RPMI8226 (cell line): ENCODE measurements at regions not wholly inside any gene's neighbourhood (a gene's known extent, or its start where the extent isn't known, plus 50 kb on each side); places are given as distances from the start of the nearest gene placed in this dataset.
"Not testable (repeated sequence)": the region's sequence is repeated elsewhere in the genome, so short reads cannot be mapped to it uniquely, and the experiment has no call there.

Source experiments
- DNase-seq: peaks from one replicate; pipeline ENCODE4 v3.0.0-alpha.2; 2015

GRCh38 chrX:437661-438390 is 51.1 kb upstream of the PPP2R3B start:
- DNase-seq, result peak; percentile 45

GRCh38 chrX:439241-439640 is 52.5 kb upstream of the PPP2R3B start:
- DNase-seq, result no peak

GRCh38 chrX:439719-440118 is 53.0 kb upstream of the PPP2R3B start:
- DNase-seq, result no peak

- no peak for DNase-seq
Measured at GRCh38 chrX:440636-441035, 53.9 kb upstream of the PPP2R3B start.

- DNase-seq, result no peak
Measured at GRCh38 chrX:443536-444210, 57.0 kb upstream of the PPP2R3B start.

- peak; percentile 32 for DNase-seq
Measured at GRCh38 chrX:444305-444704, 57.6 kb upstream of the PPP2R3B start.

GRCh38 chrX:445727-446126 is 59.0 kb upstream of the PPP2R3B start:
- DNase-seq, result no peak

- DNase-seq, result no peak
Measured at GRCh38 chrX:446245-446644, 59.5 kb upstream of the PPP2R3B start.

GRCh38 chrX:447052-447451 is 60.3 kb upstream of the PPP2R3B start:
- DNase-seq, result no peak

- DNase-seq, result not testable (repeated sequence)
Measured at GRCh38 chrX:451750-452149, 65.0 kb upstream of the PPP2R3B start.

- DNase-seq, result no peak
Measured at GRCh38 chrX:452598-452997, 65.9 kb upstream of the PPP2R3B start.

GRCh38 chrX:454514-454913 is 67.8 kb upstream of the PPP2R3B start:
- DNase-seq, result not testable (repeated sequence)

GRCh38 chrX:455199-455598 is 68.5 kb upstream of the PPP2R3B start:
- DNase-seq, result no peak

- DNase-seq, result no peak
Measured at GRCh38 chrX:455673-456072, 69.0 kb upstream of the PPP2R3B start.

GRCh38 chrX:456146-456545 is 69.4 kb upstream of the PPP2R3B start:
- DNase-seq, result no peak

- no peak for DNase-seq
Measured at GRCh38 chrX:456551-457291, 70.0 kb upstream of the PPP2R3B start.

GRCh38 chrX:457292-457679 is 70.6 kb upstream of the PPP2R3B start:
- DNase-seq, result no peak

- no peak for DNase-seq
Measured at GRCh38 chrX:458631-459061, 71.9 kb upstream of the PPP2R3B start.

- no peak for DNase-seq
Measured at GRCh38 chrX:459611-460010, 72.9 kb upstream of the PPP2R3B start.

- no peak for DNase-seq
Measured at GRCh38 chrX:460116-460515, 73.4 kb upstream of the PPP2R3B start.

GRCh38 chrX:460823-461640 is 74.3 kb upstream of the PPP2R3B start:
- no peak for DNase-seq

- no peak for DNase-seq
Measured at GRCh38 chrX:462853-463252, 76.1 kb upstream of the PPP2R3B start.
